IPS DF 19.7 (cell line): ENCODE measurements at regions not wholly inside any gene's neighbourhood (a gene's known extent, or its start where the extent isn't known, plus 50 kb on each side); places are given as distances from the start of the nearest gene placed in this dataset.
A peak's percentile ranks its signal among the peaks of the same experiment; 100 is the strongest.
"Not testable (repeated sequence)": the region's sequence is repeated elsewhere in the genome, so short reads cannot be mapped to it uniquely, and the experiment has no call there.

Experiments
- DNase-seq: peaks from one replicate; pipeline ENCODE4 v3.0.0-alpha.2; 2013; ENCODE audit warnings: low read depth, low spot score

DNA sequence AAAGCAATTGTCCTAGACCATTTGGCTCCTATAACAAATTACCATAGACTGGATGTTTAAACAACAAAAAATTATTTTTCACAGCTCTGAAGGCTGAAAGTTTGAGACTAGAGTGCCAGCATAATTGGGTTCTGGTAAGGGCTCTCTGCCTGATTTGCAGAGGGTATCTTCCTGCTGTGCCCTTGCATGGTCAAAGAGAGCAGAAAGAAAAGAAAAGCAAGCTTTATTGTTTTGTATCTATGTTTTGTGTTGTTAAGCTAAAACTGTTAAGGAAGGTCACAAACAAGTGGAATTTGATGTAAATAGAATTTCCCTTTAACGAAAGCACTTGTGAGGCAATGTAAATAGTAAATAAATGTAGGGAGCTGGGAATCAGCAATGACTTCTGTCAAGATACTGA lies 1031.0 kb upstream of the ATXN7L3B start:
- DNase-seq: no peak

GRCh38 chr12:73514672-73515071 lies 1023.0 kb upstream of the ATXN7L3B start:
- DNase-seq: peak; percentile 45

- DNase-seq: no peak
These were observed 1019.8 kb upstream of the ATXN7L3B start for GRCh38 chr12:73517859-73518258.

DNA sequence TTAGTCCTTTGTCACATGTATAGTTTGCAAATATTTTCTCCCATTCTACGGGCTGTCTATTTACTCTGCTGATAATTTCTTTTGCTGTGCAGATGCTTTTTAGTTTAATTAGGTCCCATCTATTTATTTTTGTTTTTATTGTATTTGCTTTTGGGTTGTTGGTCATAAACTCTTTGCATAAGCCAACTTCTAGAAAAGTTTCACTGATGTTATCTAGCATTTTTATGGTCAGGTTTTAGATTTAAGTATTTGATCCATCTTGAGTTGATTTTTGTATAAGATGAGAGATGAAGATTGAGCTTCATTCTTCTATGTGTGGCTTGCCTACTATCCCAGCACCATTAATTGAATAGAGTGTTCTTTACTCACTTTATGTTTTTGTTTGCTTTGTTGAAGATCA lies 1008.4 kb upstream of the ATXN7L3B start:
- DNase-seq: no peak

- DNase-seq: no peak
These were observed 1007.7 kb upstream of the ATXN7L3B start for GRCh38 chr12:73529954-73530353.

- no peak for DNase-seq
These were observed 1005.9 kb upstream of the ATXN7L3B start for GRCh38 chr12:73531752-73532151.

DNA sequence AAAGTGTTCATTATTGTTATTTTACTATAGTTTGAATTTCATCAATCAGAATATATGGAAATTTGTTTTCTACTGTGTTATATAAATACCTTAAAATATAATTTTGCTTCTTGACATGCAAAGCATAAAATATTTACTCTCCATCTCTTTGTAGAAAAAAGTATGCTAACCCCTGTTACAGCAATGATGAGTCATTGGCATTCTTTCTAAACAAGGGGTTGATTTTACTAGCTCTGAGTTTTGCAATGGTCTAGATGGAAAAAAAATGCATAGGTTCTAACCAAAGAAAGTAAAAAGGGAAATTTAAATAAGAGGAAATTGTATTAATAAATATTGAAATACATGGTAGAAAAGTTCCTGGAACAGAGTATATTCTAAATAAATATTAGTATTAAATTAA lies 990.2 kb upstream of the ATXN7L3B start:
- no peak for DNase-seq

GRCh38 chr12:73585136-73585535 lies 952.5 kb upstream of the ATXN7L3B start:
- DNase-seq: no peak

DNA sequence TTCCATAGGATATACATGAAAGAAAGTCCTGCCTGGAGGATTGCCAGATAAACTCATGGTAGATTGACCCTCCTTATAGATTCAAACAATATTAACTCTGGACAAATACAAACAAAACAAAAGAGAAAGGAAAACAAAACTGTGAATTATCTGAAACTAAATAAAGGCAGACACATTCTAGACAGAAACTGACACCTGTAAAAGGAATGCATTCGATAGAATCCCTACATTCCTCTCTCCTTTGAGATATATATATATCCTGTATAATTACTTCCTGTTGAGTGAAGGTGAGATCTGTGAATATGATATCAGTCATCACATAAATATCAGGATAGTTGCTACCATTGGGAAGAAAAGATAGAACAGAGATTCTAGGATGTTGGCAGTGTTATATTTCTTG lies 948.4 kb upstream of the ATXN7L3B start:
- no peak for DNase-seq

- no peak for DNase-seq
These were observed 939.0 kb upstream of the ATXN7L3B start for GRCh38 chr12:73598626-73599025.

GRCh38 chr12:73599268-73599667 lies 938.4 kb upstream of the ATXN7L3B start:
- DNase-seq: no peak

GRCh38 chr12:73605925-73606324 lies 931.7 kb upstream of the ATXN7L3B start:
- DNase-seq: peak; percentile 30

DNA sequence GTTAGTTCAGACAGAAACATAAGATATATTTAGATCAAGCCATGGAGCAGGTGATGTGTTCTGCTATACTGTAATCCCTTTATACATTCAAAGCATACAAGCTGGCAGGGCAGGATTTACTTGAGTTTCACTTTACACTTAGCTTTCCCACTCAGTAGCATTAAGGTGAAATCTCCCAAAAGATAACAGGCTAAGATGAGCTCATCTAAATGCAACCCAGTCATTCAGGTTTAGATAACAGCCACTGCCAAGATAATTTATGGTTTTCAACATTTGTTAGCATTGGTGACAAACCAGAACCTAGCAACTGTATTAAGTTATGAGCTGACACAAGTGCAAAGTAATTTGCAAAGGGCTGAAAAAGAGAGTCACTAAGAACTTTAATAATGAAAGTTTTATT lies 925.1 kb upstream of the ATXN7L3B start:
- no peak for DNase-seq

DNA sequence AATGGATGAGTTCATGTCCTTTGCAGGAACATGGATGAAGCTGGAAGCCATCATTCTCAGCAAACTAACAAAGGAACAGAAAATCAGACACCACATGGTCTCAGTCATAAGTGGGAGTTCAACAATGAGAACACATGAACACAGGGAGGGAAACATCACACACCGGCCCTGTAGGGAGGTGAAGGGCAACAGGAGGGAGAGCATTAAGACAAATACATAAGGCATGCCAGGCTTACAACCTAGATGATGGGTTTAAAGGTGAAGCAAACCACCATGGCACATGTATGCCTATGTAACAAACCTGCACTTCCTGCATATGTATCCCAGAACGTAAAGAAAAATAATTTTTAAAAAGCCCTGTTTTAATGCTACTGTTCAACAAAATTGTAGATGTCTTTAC lies 914.2 kb upstream of the ATXN7L3B start:
- DNase-seq: no peak

- DNase-seq: no peak
These were observed 912.4 kb upstream of the ATXN7L3B start for GRCh38 chr12:73625226-73625625.

- DNase-seq: no peak
These were observed 908.5 kb upstream of the ATXN7L3B start for GRCh38 chr12:73629171-73629570.

DNA sequence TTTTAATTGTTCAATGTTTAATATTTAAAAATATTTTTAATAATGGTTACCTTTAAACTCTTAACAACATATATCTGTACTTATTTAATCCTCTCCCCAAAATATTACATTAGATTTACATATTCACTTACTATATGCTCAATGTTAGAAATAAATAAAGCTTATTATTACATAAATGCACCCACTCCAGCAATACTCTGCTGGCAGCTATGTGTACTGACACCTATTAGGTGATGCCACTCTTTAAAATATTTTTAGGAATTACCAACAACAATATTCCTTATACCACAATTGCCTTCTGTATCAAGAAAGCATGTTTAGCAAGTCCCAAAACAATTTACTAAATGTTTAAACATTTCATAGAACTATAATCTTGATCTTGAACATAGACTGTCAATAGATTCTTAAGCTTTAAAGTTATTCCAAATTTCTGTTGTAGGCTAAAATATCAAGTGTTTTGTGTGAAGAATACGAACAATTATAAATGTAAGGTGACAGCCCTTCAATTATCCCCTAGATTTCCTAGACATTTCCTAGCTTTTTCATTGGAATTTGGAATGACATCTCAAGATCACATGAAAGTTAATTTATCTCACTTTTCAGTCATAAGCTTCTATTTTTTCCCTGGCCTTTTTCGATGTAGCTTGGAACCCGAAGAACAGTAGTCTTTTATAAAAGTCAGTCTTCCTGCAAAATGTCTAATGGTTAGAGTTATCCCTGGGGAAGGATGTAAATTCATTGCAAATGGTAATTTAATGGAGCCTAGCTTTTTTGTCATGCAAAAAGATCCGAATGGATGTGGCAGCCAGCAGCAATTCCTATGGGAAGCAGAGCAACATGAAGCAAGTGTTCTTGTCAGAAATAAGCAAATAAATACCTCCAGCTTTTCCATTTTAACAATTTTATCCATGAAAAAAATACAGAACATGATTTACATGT lies 907.5 kb upstream of the ATXN7L3B start:
- peak; percentile 40 for DNase-seq

DNA sequence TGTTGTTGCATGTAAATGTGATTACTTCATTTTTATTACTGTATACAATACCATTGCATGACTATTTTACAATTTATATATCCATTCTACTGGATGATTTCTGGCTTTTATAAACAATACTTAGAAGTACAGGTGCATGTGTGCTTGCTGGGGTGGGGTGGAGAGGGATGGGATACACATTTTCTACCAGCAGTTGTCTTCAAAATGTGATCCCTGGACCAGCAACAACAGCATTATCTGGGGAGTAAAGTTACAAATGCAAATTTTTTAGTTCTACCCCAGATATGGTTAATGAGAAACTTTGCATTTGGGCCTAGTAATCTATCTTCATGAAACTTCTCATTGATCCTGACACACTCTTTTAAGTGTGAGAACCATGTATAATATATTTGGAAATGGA lies 905.4 kb upstream of the ATXN7L3B start:
- no peak for DNase-seq

DNA sequence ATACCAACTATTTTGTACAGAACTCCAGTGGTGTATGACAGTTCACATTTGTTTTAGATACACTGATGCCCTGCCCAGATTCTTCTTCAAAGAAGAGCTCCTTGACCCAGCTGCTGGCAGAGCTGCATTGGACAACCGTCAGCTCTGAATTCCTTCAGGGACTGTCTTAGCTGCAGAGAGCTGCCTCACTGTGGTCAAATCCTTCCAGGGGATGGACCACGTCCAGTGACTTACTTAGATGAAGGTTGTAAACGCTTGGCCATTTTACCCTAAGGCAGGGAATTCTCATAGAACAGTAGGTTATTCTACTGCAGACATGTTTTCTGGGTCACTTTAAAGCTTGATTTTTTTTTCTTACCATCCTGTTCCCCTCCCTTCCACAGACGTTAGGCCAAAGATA lies 905.0 kb upstream of the ATXN7L3B start:
- no peak for DNase-seq

GRCh38 chr12:73639397-73639796 lies 898.2 kb upstream of the ATXN7L3B start:
- DNase-seq: not testable (repeated sequence)

GRCh38 chr12:73656375-73656774 lies 881.3 kb upstream of the ATXN7L3B start:
- no peak for DNase-seq

DNA sequence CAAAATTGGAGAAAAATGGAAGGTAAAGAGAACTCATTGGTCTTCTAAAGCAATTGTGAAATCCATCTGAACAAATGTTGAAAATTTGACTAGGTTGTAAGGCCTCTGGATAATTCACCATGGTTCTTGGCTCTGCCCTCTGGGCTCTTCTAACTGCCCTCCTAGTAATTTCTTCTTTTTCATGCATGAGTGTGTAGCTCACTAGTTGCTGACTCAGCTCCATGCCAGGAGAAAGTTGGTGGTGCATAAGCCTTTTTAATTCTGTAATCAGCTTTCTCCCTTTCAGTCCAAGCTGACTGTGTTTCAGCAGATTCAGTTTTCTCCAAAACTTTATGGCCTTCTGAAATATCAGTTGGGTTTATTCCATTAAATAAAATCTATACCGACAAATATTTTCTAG lies 877.8 kb upstream of the ATXN7L3B start:
- no peak for DNase-seq

GRCh38 chr12:73665193-73665592 lies 872.4 kb upstream of the ATXN7L3B start:
- no peak for DNase-seq

- DNase-seq: peak; percentile 15
These were observed 866.1 kb upstream of the ATXN7L3B start for GRCh38 chr12:73671550-73671949.
